ENCODE measurements at regions not wholly inside any gene's neighbourhood (a gene's known extent, or its start where the extent isn't known, plus 50 kb on each side); places are given as distances from the start of the nearest gene placed in this dataset.
"Not testable (repeated sequence)": the region's sequence is repeated elsewhere in the genome, so short reads cannot be mapped to it uniquely, and the experiment has no call there.

DNA sequence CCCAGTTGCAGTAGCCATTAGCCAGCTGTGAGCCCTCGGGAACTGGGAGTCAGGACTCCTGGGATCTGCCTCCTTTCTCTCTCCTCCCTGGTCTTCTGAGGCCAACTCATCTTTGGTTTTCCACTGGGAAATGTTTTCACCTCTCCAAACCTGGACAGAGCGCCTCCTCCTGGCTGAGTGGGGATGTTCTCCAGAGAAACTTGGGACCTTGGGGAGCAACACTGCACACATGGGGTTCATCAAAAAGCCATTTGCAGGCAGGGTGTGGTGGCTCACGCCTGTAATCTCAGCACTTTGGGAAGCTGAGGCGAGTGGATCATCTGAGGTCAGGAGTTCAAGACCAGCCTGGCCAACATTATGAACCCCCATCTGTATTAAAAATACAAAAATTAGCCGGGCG is 145.4 kb downstream of the NECTIN1 start:
- no peak for DNase-seq
- H3K36me3 ChIP-seq (ENCODE audit: insufficient read depth, low read length), result no peaks in the 10 kb centered on the region
- no peak overlapping the region for H3K27ac Mint-ChIP-seq
- no peak overlapping the region for H3K4me3 ChIP-seq (ENCODE audit: low read length)
- H3K9me3 Mint-ChIP-seq, result no peaks in the 10 kb centered on the region
- TF ChIP-seq CTCF (IDR thresholded peaks at IDR 0.05), result no peak
- no peak overlapping the region for H3K4me3 Mint-ChIP-seq
- peaks cover 13% of the 10 kb centered on the region for H3K4me1 ChIP-seq (ENCODE audit: insufficient read depth, low read length)
- ChIA-PET POLR2A (no interaction called here), CTCF (no interaction called here)
- no peaks in the 10 kb centered on the region for H3K4me1 Mint-ChIP-seq (ENCODE audit: low read depth)
- H3K27me3 ChIP-seq (ENCODE audit: control insufficient read depth in 1 of 2, insufficient read depth in 2 of 2, low read length in 2 of 2), result peaks cover 38 to 48% of the 10 kb centered on the region in 2 experiments
- H3K27ac ChIP-seq (ENCODE audit: low read depth in 1 of 2, low read length in 2 of 2), result no peak overlapping the region
- intact Hi-C loops (cut with DNase I, micrococcal nuclease), result no loop called here
- no peaks in the 10 kb centered on the region for H3K36me3 Mint-ChIP-seq (ENCODE audit: low read depth)
- ATAC-seq (ENCODE audit: poor library complexity), result no peak
- H3K27me3 Mint-ChIP-seq, result peaks cover 67% of the 10 kb centered on the region
- H3K9me3 ChIP-seq (ENCODE audit: control insufficient read depth in 1 of 2, insufficient read depth in 1 of 2, low read length in 2 of 2), result peaks cover 0 to 18% of the 10 kb centered on the region in 2 experiments

- H3K36me3 Mint-ChIP-seq (ENCODE audit: low read depth); CTCF ChIA-PET; H3K4me3 Mint-ChIP-seq; H3K36me3 ChIP-seq (ENCODE audit: insufficient read depth, low read length); H3K27ac Mint-ChIP-seq; H3K27ac ChIP-seq (ENCODE audit: low read depth in 1 of 2, low read length in 2 of 2); DNase-seq; H3K4me3 ChIP-seq (ENCODE audit: low read length); POLR2A ChIA-PET; intact Hi-C loops (cut with DNase I, micrococcal nuclease); ATAC-seq (ENCODE audit: poor library complexity); H3K4me1 Mint-ChIP-seq (ENCODE audit: low read depth); H3K9me3 Mint-ChIP-seq: not testable (repeated sequence)
- Histone ChIP-seq H3K9me3 (ENCODE audit: control insufficient read depth in 1 of 2, insufficient read depth in 1 of 2, low read length in 2 of 2) (peaks cover 0 to 18% of the 10 kb centered on the region in 2 experiments), H3K4me1 (ENCODE audit: insufficient read depth, low read length) (peaks cover 13% of the 10 kb centered on the region), H3K27me3 (ENCODE audit: control insufficient read depth in 1 of 2, insufficient read depth in 2 of 2, low read length in 2 of 2) (peaks cover 33 to 44% of the 10 kb centered on the region in 2 experiments)
- H3K27me3 Mint-ChIP-seq, result peaks cover 60% of the 10 kb centered on the region
Observed at GRCh38 chr11:119581396-119581795, 147.6 kb downstream of the NECTIN1 start.

DNA sequence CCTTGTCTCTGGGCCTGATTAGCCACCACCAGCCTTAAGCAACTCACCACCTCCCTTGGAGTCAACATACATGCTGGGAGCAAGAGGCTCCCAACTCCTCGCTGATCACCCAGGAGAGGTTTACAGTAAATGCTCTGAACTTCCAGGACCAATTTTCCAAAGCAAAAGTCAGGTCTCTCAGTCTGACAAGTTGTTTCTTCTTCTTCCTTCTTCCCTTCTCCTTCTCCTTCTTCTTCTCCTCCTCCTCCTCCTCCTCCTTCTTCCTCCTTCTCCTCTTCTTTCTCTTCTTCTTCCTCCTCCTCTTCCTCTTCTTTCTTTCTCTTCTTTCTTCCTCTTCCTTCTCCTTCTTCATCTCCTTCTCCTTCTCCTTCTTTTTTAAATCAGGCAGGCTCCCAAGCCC is 148.2 kb downstream of the NECTIN1 start:
- intact Hi-C loops (cut with DNase I, micrococcal nuclease), result no loop called here
- Histone ChIP-seq H3K9me3 (ENCODE audit: control insufficient read depth in 1 of 2, insufficient read depth in 1 of 2, low read length in 2 of 2) (peaks cover 0 to 18% of the 10 kb centered on the region in 2 experiments), H3K27me3 (ENCODE audit: control insufficient read depth in 1 of 2, insufficient read depth in 2 of 2, low read length in 2 of 2) (peaks cover 29 to 39% of the 10 kb centered on the region in 2 experiments), H3K4me1 (ENCODE audit: insufficient read depth, low read length) (peaks cover 13% of the 10 kb centered on the region), H3K36me3 (ENCODE audit: insufficient read depth, low read length) (no peaks in the 10 kb centered on the region), H3K27ac (ENCODE audit: low read depth in 1 of 2, low read length in 2 of 2) (no peak overlapping the region), H3K4me3 (ENCODE audit: low read length) (no peak overlapping the region)
- no peak for TF ChIP-seq CTCF (IDR thresholded peaks at IDR 0.05)
- H3K4me3 Mint-ChIP-seq, result no peak overlapping the region
- DNase-seq, result no peak
- peaks cover 54% of the 10 kb centered on the region for H3K27me3 Mint-ChIP-seq
- H3K9me3 Mint-ChIP-seq, result peaks cover 2% of the 10 kb centered on the region
- no peaks in the 10 kb centered on the region for H3K4me1 Mint-ChIP-seq (ENCODE audit: low read depth)
- CTCF ChIA-PET, result no interaction called here
- POLR2A ChIA-PET, result no interaction called here
- no peaks in the 10 kb centered on the region for H3K36me3 Mint-ChIP-seq (ENCODE audit: low read depth)
- ATAC-seq (ENCODE audit: poor library complexity), result no peak
- H3K27ac Mint-ChIP-seq, result no peak overlapping the region

- Mint-ChIP-seq H3K27ac (no peak overlapping the region), H3K4me3 (no peak overlapping the region), H3K27me3 (peaks cover 57% of the 10 kb centered on the region), H3K9me3 (peaks cover 2% of the 10 kb centered on the region), H3K4me1 (ENCODE audit: low read depth) (no peaks in the 10 kb centered on the region), H3K36me3 (ENCODE audit: low read depth) (no peaks in the 10 kb centered on the region)
- TF ChIP-seq CTCF (IDR thresholded peaks at IDR 0.05), result no peak
- ChIA-PET CTCF (no interaction called here), POLR2A (no interaction called here)
- H3K27ac ChIP-seq (ENCODE audit: low read depth in 1 of 2, low read length in 2 of 2), result no peak overlapping the region
- ATAC-seq (ENCODE audit: poor library complexity) (no peak), DNase-seq (no peak)
- no peaks in the 10 kb centered on the region for H3K36me3 ChIP-seq (ENCODE audit: insufficient read depth, low read length)
- H3K4me3 ChIP-seq (ENCODE audit: low read length), result no peak overlapping the region
- H3K9me3 ChIP-seq (ENCODE audit: control insufficient read depth in 1 of 2, insufficient read depth in 1 of 2, low read length in 2 of 2), result peaks cover 0 to 14% of the 10 kb centered on the region in 2 experiments
- peaks cover 11% of the 10 kb centered on the region for H3K4me1 ChIP-seq (ENCODE audit: insufficient read depth, low read length)
- intact Hi-C loops (cut with DNase I, micrococcal nuclease), result no loop called here
- H3K27me3 ChIP-seq (ENCODE audit: control insufficient read depth in 1 of 2, insufficient read depth in 2 of 2, low read length in 2 of 2), result peaks cover 25 to 33% of the 10 kb centered on the region in 2 experiments
Observed at GRCh38 chr11:119580081-119580480, 148.9 kb downstream of the NECTIN1 start.
